ENCODE measurements at regions not wholly inside any gene's neighbourhood (a gene's known extent, or its start where the extent isn't known, plus 50 kb on each side); places are given as distances from the start of the nearest gene placed in this dataset.
"Not testable (repeated sequence)": the region's sequence is repeated elsewhere in the genome, so short reads cannot be mapped to it uniquely, and the experiment has no call there.

- Mint-ChIP-seq H3K4me3 (no peak overlapping the region), H3K36me3 (no peaks in the 10 kb centered on the region), H3K27ac (no peak overlapping the region), H3K9me3 (no peaks in the 10 kb centered on the region), H3K27me3 (no peaks in the 10 kb centered on the region), H3K4me1 (ENCODE audit: low read depth) (no peaks in the 10 kb centered on the region)
- ChIA-PET POLR2A (interaction anchor here (0.5 kb wide), 1 partner anchor 16 kb away, joined by 3 read pairs; no protein-coding TSS in a partner anchor), CTCF (no interaction called here)
- intact Hi-C loops (cut with micrococcal nuclease): no loop called here
- DNase-seq: no peak
These were observed 451.3 kb upstream of the TMEFF2 start for GRCh38 chr2:192645811-192646598.

- Mint-ChIP-seq H3K36me3 (no peaks in the 10 kb centered on the region), H3K9me3 (no peaks in the 10 kb centered on the region), H3K4me1 (ENCODE audit: low read depth) (no peaks in the 10 kb centered on the region), H3K27me3 (no peaks in the 10 kb centered on the region), H3K27ac (no peak overlapping the region), H3K4me3 (no peak overlapping the region)
- intact Hi-C loops (cut with micrococcal nuclease): no loop called here
- no peak for DNase-seq
- POLR2A ChIA-PET: no interaction called here
- CTCF ChIA-PET: no interaction called here
These were observed 439.8 kb upstream of the TMEFF2 start for GRCh38 chr2:192634557-192634956.

GRCh38 chr2:192628017-192628416 is 433.3 kb upstream of the TMEFF2 start:
- no peaks in the 10 kb centered on the region for H3K36me3 Mint-ChIP-seq
- no peak overlapping the region for H3K27ac Mint-ChIP-seq
- ChIA-PET POLR2A (no interaction called here), CTCF (no interaction called here)
- no peaks in the 10 kb centered on the region for H3K9me3 Mint-ChIP-seq
- H3K4me3 Mint-ChIP-seq: no peak overlapping the region
- H3K4me1 Mint-ChIP-seq (ENCODE audit: low read depth): no peaks in the 10 kb centered on the region
- intact Hi-C loops (cut with micrococcal nuclease): no loop called here
- DNase-seq: no peak
- H3K27me3 Mint-ChIP-seq: no peaks in the 10 kb centered on the region

- DNase-seq: no peak
These were observed 420.4 kb upstream of the TMEFF2 start for GRCh38 chr2:192615105-192615504.

GRCh38 chr2:192604295-192604694 is 409.6 kb upstream of the TMEFF2 start:
- Mint-ChIP-seq H3K36me3 (no peaks in the 10 kb centered on the region), H3K27ac (no peak overlapping the region), H3K27me3 (no peaks in the 10 kb centered on the region), H3K9me3 (peaks cover 11% of the 10 kb centered on the region), H3K4me1 (ENCODE audit: low read depth) (no peaks in the 10 kb centered on the region), H3K4me3 (no peak overlapping the region)
- ChIA-PET CTCF (no interaction called here), POLR2A (no interaction called here)
- intact Hi-C loops (cut with micrococcal nuclease): no loop called here
- no peak for DNase-seq

More at GRCh38 chr2:192615105-192615504, 420.4 kb upstream of the TMEFF2 start:
- Mint-ChIP-seq H3K27me3 (no peaks in the 10 kb centered on the region), H3K27ac (no peak overlapping the region), H3K4me3 (no peak overlapping the region), H3K4me1 (ENCODE audit: low read depth) (no peaks in the 10 kb centered on the region), H3K9me3 (no peaks in the 10 kb centered on the region), H3K36me3 (no peaks in the 10 kb centered on the region)
- ChIA-PET CTCF (no interaction called here), POLR2A (no interaction called here)
- intact Hi-C loops (cut with micrococcal nuclease): no loop called here

- DNase-seq; CTCF ChIA-PET; H3K4me3 Mint-ChIP-seq; H3K36me3 Mint-ChIP-seq; POLR2A ChIA-PET; H3K9me3 Mint-ChIP-seq; H3K4me1 Mint-ChIP-seq (ENCODE audit: low read depth); intact Hi-C loops (cut with micrococcal nuclease); H3K27me3 Mint-ChIP-seq; H3K27ac Mint-ChIP-seq: not testable (repeated sequence)
These were observed 403.9 kb upstream of the TMEFF2 start for GRCh38 chr2:192598649-192599048.

GRCh38 chr2:192593561-192593960 is 398.8 kb upstream of the TMEFF2 start:
- Mint-ChIP-seq H3K4me3 (no peak overlapping the region), H3K36me3 (no peaks in the 10 kb centered on the region), H3K4me1 (ENCODE audit: low read depth) (no peaks in the 10 kb centered on the region), H3K27ac (no peak overlapping the region), H3K9me3 (no peaks in the 10 kb centered on the region), H3K27me3 (no peaks in the 10 kb centered on the region)
- ChIA-PET CTCF (no interaction called here), POLR2A (no interaction called here)
- intact Hi-C loops (cut with micrococcal nuclease): no loop called here
- DNase-seq: no peak

- no peaks in the 10 kb centered on the region for H3K4me1 Mint-ChIP-seq (ENCODE audit: low read depth)
- POLR2A ChIA-PET: no interaction called here
- DNase-seq: no peak
- CTCF ChIA-PET: no interaction called here
- intact Hi-C loops (cut with micrococcal nuclease): no loop called here
- H3K9me3 Mint-ChIP-seq: no peaks in the 10 kb centered on the region
- no peaks in the 10 kb centered on the region for H3K27me3 Mint-ChIP-seq
- H3K27ac Mint-ChIP-seq: no peak overlapping the region
- H3K4me3 Mint-ChIP-seq: no peak overlapping the region
- no peaks in the 10 kb centered on the region for H3K36me3 Mint-ChIP-seq
These were observed 396.9 kb upstream of the TMEFF2 start for GRCh38 chr2:192591617-192592016.

- Mint-ChIP-seq H3K36me3 (no peaks in the 10 kb centered on the region), H3K9me3 (no peaks in the 10 kb centered on the region), H3K4me1 (ENCODE audit: low read depth) (no peaks in the 10 kb centered on the region), H3K27ac (no peak overlapping the region), H3K4me3 (no peak overlapping the region), H3K27me3 (no peaks in the 10 kb centered on the region)
- CTCF ChIA-PET: no interaction called here
- POLR2A ChIA-PET: no interaction called here
- no peak for DNase-seq
- intact Hi-C loops (cut with micrococcal nuclease): no loop called here
These were observed 390.7 kb upstream of the TMEFF2 start for GRCh38 chr2:192585418-192585817.

GRCh38 chr2:192584976-192585375 is 390.2 kb upstream of the TMEFF2 start:
- Mint-ChIP-seq H3K4me1 (ENCODE audit: low read depth) (no peaks in the 10 kb centered on the region), H3K27me3 (no peaks in the 10 kb centered on the region), H3K4me3 (no peak overlapping the region), H3K9me3 (no peaks in the 10 kb centered on the region), H3K27ac (no peak overlapping the region), H3K36me3 (no peaks in the 10 kb centered on the region)
- intact Hi-C loops (cut with micrococcal nuclease): no loop called here
- CTCF ChIA-PET: interaction anchor here (0.7 kb wide), 1 partner anchor 394 kb away, joined by 3 read pairs; no protein-coding TSS in a partner anchor
- no peak for DNase-seq
- POLR2A ChIA-PET: no interaction called here

GRCh38 chr2:192579965-192580700 is 385.4 kb upstream of the TMEFF2 start:
- no peak overlapping the region for H3K27ac Mint-ChIP-seq
- no peaks in the 10 kb centered on the region for H3K4me1 Mint-ChIP-seq (ENCODE audit: low read depth)
- ChIA-PET POLR2A (no interaction called here), CTCF (no interaction called here)
- no peak overlapping the region for H3K4me3 Mint-ChIP-seq
- no peaks in the 10 kb centered on the region for H3K9me3 Mint-ChIP-seq
- DNase-seq: no peak
- no peaks in the 10 kb centered on the region for H3K27me3 Mint-ChIP-seq
- H3K36me3 Mint-ChIP-seq: no peaks in the 10 kb centered on the region
- intact Hi-C loops (cut with micrococcal nuclease): no loop called here

GRCh38 chr2:192578780-192579179 is 384.0 kb upstream of the TMEFF2 start:
- H3K36me3 Mint-ChIP-seq: no peaks in the 10 kb centered on the region
- intact Hi-C loops (cut with micrococcal nuclease): no loop called here
- H3K27ac Mint-ChIP-seq: no peak overlapping the region
- DNase-seq: no peak
- no peaks in the 10 kb centered on the region for H3K9me3 Mint-ChIP-seq
- ChIA-PET POLR2A (no interaction called here), CTCF (no interaction called here)
- no peaks in the 10 kb centered on the region for H3K27me3 Mint-ChIP-seq
- H3K4me1 Mint-ChIP-seq (ENCODE audit: low read depth): no peaks in the 10 kb centered on the region
- no peak overlapping the region for H3K4me3 Mint-ChIP-seq

- Mint-ChIP-seq H3K27me3 (no peaks in the 10 kb centered on the region), H3K36me3 (no peaks in the 10 kb centered on the region), H3K4me1 (ENCODE audit: low read depth) (no peaks in the 10 kb centered on the region), H3K4me3 (no peak overlapping the region), H3K9me3 (no peaks in the 10 kb centered on the region), H3K27ac (no peak overlapping the region)
- ChIA-PET CTCF (no interaction called here), POLR2A (no interaction called here)
- intact Hi-C loops (cut with micrococcal nuclease): no loop called here
- DNase-seq: no peak
These were observed 383.0 kb upstream of the TMEFF2 start for GRCh38 chr2:192577706-192578105.

Measured in activated CD4-positive, alpha-beta memory T cell treated with anti-CD3 and anti-CD28 coated beads for 36 hours (primary cell).